GM23248 (cell line): ENCODE measurements at regions not wholly inside any gene's neighbourhood (a gene's known extent, or its start where the extent isn't known, plus 50 kb on each side); places are given as distances from the start of the nearest gene placed in this dataset.

Experiments
- DNase-seq: peaks from one replicate; pipeline ENCODE4 v3.0.0-alpha.2; 2015
- H2AFZ ChIP-seq: fragments of 200-600 bp; sonication (generic); 2 replicates; pipeline ENCODE4 v1.6.1; 2016; ENCODE audit warnings: antibody characterized with exemption
- H3F3A ChIP-seq: fragments of 200-600 bp; sonication (generic); 2 replicates; pipeline ENCODE4 v1.6.1; 2016; ENCODE audit warnings: mild to moderate bottlenecking, antibody characterized with exemption, mixed run types; ENCODE audit not compliant: insufficient read depth
- H3K27ac ChIP-seq: fragments of 200-600 bp; sonication (generic); 2 replicates; pipeline ENCODE4 v1.5.1; 2016; ENCODE audit warnings: mild to moderate bottlenecking
- H3K27me3 ChIP-seq: fragments of 200-600 bp; sonication (generic); replicated peaks from 2 replicates; pipeline ENCODE4 v1.6.1; 2016; ENCODE audit warnings: mild to moderate bottlenecking; ENCODE audit not compliant: insufficient read depth
- H3K36me3 ChIP-seq: fragments of 200-600 bp; sonication (generic); 2 replicates; pipeline ENCODE4 v1.6.1; 2016; ENCODE audit warnings: low read depth, mild to moderate bottlenecking
- H3K4me1 ChIP-seq: fragments of 200-600 bp; sonication (generic); 2 replicates; pipeline ENCODE4 v1.6.1; 2016; ENCODE audit warnings: mild to moderate bottlenecking; ENCODE audit not compliant: insufficient read depth
- H3K4me2 ChIP-seq: fragments of 200-600 bp; sonication (generic); one replicate; pipeline ENCODE4 v1.6.1; 2016; ENCODE audit warnings: mild to moderate bottlenecking; ENCODE audit not compliant: unreplicated experiment
- H3K4me3 ChIP-seq: fragments of 200-600 bp; sonication (generic); 2 replicates; pipeline ENCODE4 v1.5.1; 2016; ENCODE audit warnings: mild to moderate bottlenecking
- H3K79me2 ChIP-seq: fragments of 200-600 bp; sonication (generic); 2 replicates; pipeline ENCODE4 v1.6.1; 2016; ENCODE audit warnings: mild to moderate bottlenecking; ENCODE audit not compliant: insufficient read depth
- H3K9ac ChIP-seq: fragments of 200-600 bp; sonication (generic); 2 replicates; pipeline ENCODE4 v1.6.1; 2016; ENCODE audit warnings: mild to moderate bottlenecking
- H3K9me2 ChIP-seq: fragments of 200-600 bp; sonication (generic); 2 replicates; pipeline ENCODE4 v1.6.1; 2016; ENCODE audit warnings: mixed run types, mild to moderate bottlenecking, moderate library complexity; ENCODE audit not compliant: insufficient read depth
- H3K9me3 ChIP-seq: fragments of 200-600 bp; sonication (generic); one replicate; pipeline ENCODE4 v1.6.1; 2017; ENCODE audit warnings: low read depth
- H4K20me1 ChIP-seq: fragments of 200-600 bp; sonication (generic); 2 replicates; pipeline ENCODE4 v1.6.0; 2016; ENCODE audit not compliant: insufficient read depth
- EZH2 ChIP-seq: fragments of 200-600 bp; sonication (generic); IDR thresholded peaks from 2 replicates; pipeline ENCODE4 v1.6.1; 2018; ENCODE audit warnings: antibody characterized with exemption, mild to moderate bottlenecking; ENCODE audit not compliant: insufficient read depth, poor library complexity, severe bottlenecking
- EZH2phosphoT487 ChIP-seq: fragments of 200-600 bp; sonication (generic); IDR thresholded peaks from 2 replicates; pipeline ENCODE4 v1.6.1; 2018; ENCODE audit warnings: antibody characterized with exemption, moderate library complexity, mild to moderate bottlenecking, low read depth; ENCODE audit not compliant: insufficient read depth
- WGBS, 2 experiments: methylation state at CpG; one replicate each; pipeline ENCODE4 v1.1.6; 2015 to 2017; ENCODE audit warnings: low lambda C conversion rate in 2 of 2, low coverage in 1 of 2; ENCODE audit errors: missing lambda C conversion rate in 2 of 2; 5-methylcytosine and 5-hydroxymethylcytosine counted together
- in situ Hi-C: fragments of 300-500 bp; cut with MboI; formaldehyde crosslinking; loops from 2 replicates; pipeline ENCODE4 v1.15.0; 2020

DNA sequence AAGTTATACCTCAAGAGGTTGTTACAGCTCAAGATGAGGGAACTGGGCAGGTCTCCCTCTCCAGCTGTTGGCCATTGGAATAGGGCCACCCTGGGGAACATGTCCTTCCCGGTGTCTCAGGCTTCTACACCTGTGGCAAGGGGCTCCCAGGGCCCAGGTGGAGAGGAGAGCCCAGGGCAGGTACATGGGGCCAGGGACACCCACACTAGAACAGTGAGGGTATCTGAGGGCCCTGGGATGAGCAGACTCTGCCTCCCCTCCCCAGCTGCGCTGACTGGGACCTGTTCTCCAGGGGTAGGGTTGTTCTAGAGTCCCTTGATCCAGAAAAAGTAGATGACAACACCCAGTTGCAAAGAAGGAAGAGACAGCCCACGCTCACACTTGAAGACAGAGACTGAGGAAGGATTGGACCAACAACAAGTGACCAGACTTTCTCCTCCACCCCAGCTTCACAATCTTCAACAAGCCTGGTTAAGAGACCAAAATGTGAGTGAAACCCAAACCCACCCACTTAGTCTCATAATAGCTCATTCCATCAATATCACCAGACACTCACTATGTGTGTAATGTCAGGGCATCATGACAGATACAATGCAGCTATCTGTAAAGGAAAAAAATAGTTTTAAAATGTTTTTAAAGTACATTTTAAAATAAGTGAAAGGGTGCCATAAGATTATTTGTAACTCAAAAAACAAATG lies 439.3 kb downstream of the NPHP4 start:
- Histone ChIP-seq H3F3A (no peaks in the 10 kb centered on the region), H3K79me2 (no peaks in the 10 kb centered on the region), H4K20me1 (no peaks in the 10 kb centered on the region), H3K4me3 (no peak overlapping the region), H3K9ac (no peak overlapping the region), H3K9me2 (no peaks in the 10 kb centered on the region), H2AFZ (no peak overlapping the region), H3K9me3 (no peaks in the 10 kb centered on the region), H3K36me3 (no peaks in the 10 kb centered on the region), H3K4me2 (no peak overlapping the region), H3K27me3 (no peaks in the 10 kb centered on the region), H3K4me1 (no peaks in the 10 kb centered on the region), H3K27ac (no peak overlapping the region)
- 0 to 6% methylated on average over 3 of the region's 3 CpGs for WGBS, 2 experiments
- TF ChIP-seq EZH2, result no peak
- no peak for DNase-seq
- in situ Hi-C loops, result no loop called here

DNA sequence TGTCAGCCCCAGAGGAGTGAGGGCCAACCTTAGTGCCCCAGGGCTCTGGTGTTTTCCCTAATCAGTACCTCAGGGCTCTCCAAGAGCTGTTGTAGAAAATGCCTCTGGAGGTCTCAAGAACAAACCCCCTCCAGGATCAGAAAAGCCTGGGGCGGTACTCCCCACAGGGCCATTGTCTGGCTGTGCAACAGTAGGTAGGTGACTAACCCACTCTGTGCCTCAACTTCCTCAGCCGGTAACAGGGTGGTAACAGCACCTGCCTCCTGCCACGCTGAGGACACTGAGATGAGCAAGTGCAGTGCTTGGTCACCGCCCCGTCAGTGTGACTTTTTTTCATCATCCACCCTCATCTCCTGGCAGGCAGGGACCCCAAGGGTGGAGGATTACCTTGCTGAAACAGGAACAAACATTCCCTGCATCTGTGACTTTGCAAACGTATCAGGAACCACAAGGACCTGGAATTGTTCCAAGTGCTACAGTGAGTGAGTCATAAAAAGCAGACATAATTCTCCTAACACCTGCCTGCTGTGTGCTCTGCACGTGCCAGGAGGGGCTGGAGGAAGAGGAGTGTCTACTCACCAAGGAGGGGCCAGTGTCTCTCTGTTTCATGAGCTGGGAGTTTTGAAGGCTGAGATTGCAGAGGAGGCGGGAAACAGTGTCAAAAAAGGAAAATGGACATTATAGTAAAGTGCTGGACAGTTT lies 440.8 kb downstream of the NPHP4 start:
- no peaks in the 10 kb centered on the region for H3K9me2 ChIP-seq
- no peaks in the 10 kb centered on the region for H3K4me1 ChIP-seq
- H3K9ac ChIP-seq, result no peak overlapping the region
- no peaks in the 10 kb centered on the region for H4K20me1 ChIP-seq
- H3K27ac ChIP-seq, result no peak overlapping the region
- H3K79me2 ChIP-seq, result no peaks in the 10 kb centered on the region
- H3K9me3 ChIP-seq, result no peaks in the 10 kb centered on the region
- no peaks in the 10 kb centered on the region for H3F3A ChIP-seq
- no peak overlapping the region for H2AFZ ChIP-seq
- no peak overlapping the region for H3K4me3 ChIP-seq
- TF ChIP-seq EZH2 (no peak), EZH2phosphoT487 (no peak)
- in situ Hi-C loops, result no loop called here
- no peaks in the 10 kb centered on the region for H3K27me3 ChIP-seq
- H3K4me2 ChIP-seq, result no peak overlapping the region
- 25 to 34% methylated on average over 7 to 8 of the region's 8 CpGs for WGBS, 2 experiments
- DNase-seq, result no peak
- H3K36me3 ChIP-seq, result no peaks in the 10 kb centered on the region

- H3K79me2 ChIP-seq, result no peaks in the 10 kb centered on the region
- no peak overlapping the region for H3K4me2 ChIP-seq
- no peaks in the 10 kb centered on the region for H3F3A ChIP-seq
- no peaks in the 10 kb centered on the region for H3K36me3 ChIP-seq
- no peak for DNase-seq
- no peaks in the 10 kb centered on the region for H3K4me1 ChIP-seq
- no peaks in the 10 kb centered on the region for H3K9me3 ChIP-seq
- no peaks in the 10 kb centered on the region for H4K20me1 ChIP-seq
- H3K27me3 ChIP-seq, result no peaks in the 10 kb centered on the region
- H3K9ac ChIP-seq, result no peak overlapping the region
- H3K27ac ChIP-seq, result no peak overlapping the region
- in situ Hi-C loops, result no loop called here
- TF ChIP-seq EZH2phosphoT487 (no peak), EZH2 (no peak)
- no peaks in the 10 kb centered on the region for H3K9me2 ChIP-seq
- no peak overlapping the region for H3K4me3 ChIP-seq
- no peak overlapping the region for H2AFZ ChIP-seq
These were observed 444.0 kb downstream of the NPHP4 start for GRCh38 chr1:5548266-5548665.

DNA sequence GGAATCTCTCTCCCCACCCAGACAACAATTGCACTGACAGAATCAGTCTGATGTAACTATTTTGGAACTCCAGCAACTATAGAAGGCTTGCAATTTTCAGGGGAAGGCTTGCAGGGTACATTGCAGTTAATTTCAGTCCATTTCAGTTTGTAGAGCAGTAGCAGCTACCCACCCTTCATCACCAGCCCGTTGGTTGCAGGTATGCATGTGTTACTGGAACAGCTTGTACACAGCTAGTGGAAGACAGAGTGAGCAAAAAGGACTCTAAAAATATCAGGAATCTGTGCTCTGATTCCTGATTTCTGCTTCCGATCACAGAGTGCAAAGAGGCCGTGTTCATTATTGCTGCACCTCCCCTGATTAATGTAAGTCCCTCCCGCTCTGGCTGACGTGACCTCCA lies 449.0 kb downstream of the NPHP4 start:
- no peak overlapping the region for H3K4me2 ChIP-seq
- H4K20me1 ChIP-seq, result no peaks in the 10 kb centered on the region
- no peaks in the 10 kb centered on the region for H3K27me3 ChIP-seq
- H3K9me2 ChIP-seq, result no peaks in the 10 kb centered on the region
- no peaks in the 10 kb centered on the region for H3K4me1 ChIP-seq
- in situ Hi-C loops, result no loop called here
- H3K79me2 ChIP-seq, result no peaks in the 10 kb centered on the region
- H3K9ac ChIP-seq, result no peak overlapping the region
- no peak for TF ChIP-seq EZH2
- TF ChIP-seq EZH2phosphoT487, result no peak
- no peaks in the 10 kb centered on the region for H3F3A ChIP-seq
- no peak for DNase-seq
- WGBS, 2 experiments, result 6 to 8% methylated on average over 5 of the region's 5 CpGs
- H3K4me3 ChIP-seq, result no peak overlapping the region
- H3K9me3 ChIP-seq, result no peaks in the 10 kb centered on the region
- no peak overlapping the region for H3K27ac ChIP-seq
- H2AFZ ChIP-seq, result no peak overlapping the region
- no peaks in the 10 kb centered on the region for H3K36me3 ChIP-seq
